Esophagus squamous epithelium (tissue), 4 donors: ENCODE measurements at regions not wholly inside any gene's neighbourhood (a gene's known extent, or its start where the extent isn't known, plus 50 kb on each side); places are given as distances from the start of the nearest gene placed in this dataset.

ENCODE experiments used
- POLR2A ChIP-seq, 4 donors: fragments of 450-650 bp; IDR thresholded peaks; one replicate each; pipeline ENCODE4 v1.6.1; 2017; ENCODE audit warnings: antibody characterized with exemption in 4 of 4, mild to moderate bottlenecking in 4 of 4, moderate library complexity in 3 of 4
- TF ChIP-seq, protein P1 (sequence below), 6 experiments: fragments of 450-650 bp in 4 of 6; fragments of 200-600 bp in 2 of 6; sonication (generic) in 2 of 6; IDR thresholded peaks; one replicate each; pipeline ENCODE4 v1.5.1; 2016 to 2019; ENCODE audit warnings: antibody characterized with exemption in 6 of 6, mild to moderate bottlenecking in 4 of 6, moderate library complexity in 4 of 6

DNA sequence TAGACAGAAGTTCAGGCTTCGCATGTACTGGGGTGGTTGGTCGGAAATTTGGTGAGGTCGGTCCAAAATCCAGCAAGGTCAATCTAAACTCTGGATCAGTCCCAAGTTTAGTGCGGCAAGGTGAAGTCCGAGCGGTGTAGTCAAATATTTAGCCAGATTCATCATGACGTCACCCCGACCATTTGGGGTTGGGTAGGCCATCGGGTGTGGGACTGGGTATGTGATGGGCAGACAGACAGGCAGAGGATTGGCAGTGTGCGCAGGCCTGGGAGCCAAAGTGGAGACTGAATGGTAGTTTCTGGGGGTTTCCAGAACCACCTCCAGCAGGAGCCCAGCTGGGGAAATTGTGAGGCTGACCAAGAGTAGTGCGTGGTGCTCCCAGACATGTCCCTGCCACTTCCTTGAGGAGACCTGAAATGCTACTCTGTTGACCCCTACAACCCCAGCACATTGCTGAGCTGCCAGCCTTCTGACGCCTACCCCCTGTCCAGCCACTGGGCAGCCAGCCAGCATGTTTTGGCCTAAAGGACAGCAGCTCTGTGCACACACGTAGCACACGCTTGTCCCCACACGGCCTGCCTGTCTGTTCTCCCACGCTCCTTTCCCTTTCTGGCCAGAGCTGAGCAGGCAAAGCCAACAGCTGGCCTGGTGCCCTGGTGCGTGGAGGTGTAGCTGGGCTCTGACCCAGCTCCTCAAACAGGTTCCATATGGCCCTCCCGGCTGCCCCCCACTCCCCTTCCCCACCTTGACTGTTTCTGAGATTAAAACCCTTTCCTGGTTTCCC, 55.9 kb downstream of the FAM241B start:
- TF ChIP-seq, protein P1, sequence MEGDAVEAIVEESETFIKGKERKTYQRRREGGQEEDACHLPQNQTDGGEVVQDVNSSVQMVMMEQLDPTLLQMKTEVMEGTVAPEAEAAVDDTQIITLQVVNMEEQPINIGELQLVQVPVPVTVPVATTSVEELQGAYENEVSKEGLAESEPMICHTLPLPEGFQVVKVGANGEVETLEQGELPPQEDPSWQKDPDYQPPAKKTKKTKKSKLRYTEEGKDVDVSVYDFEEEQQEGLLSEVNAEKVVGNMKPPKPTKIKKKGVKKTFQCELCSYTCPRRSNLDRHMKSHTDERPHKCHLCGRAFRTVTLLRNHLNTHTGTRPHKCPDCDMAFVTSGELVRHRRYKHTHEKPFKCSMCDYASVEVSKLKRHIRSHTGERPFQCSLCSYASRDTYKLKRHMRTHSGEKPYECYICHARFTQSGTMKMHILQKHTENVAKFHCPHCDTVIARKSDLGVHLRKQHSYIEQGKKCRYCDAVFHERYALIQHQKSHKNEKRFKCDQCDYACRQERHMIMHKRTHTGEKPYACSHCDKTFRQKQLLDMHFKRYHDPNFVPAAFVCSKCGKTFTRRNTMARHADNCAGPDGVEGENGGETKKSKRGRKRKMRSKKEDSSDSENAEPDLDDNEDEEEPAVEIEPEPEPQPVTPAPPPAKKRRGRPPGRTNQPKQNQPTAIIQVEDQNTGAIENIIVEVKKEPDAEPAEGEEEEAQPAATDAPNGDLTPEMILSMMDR (IDR thresholded peaks at IDR 0.05), result no peak
- no peak for TF ChIP-seq POLR2A (IDR thresholded peaks at IDR 0.05)
